Heart right ventricle (tissue), 16 donors: ENCODE measurements at regions not wholly inside any gene's neighbourhood (a gene's known extent, or its start where the extent isn't known, plus 50 kb on each side); places are given as distances from the start of the nearest gene placed in this dataset.

Source experiments
- ATAC-seq, 8 donors: fragments of 200-7000 bp; cut with Tn5 transposase; one replicate each; pipeline ENCODE4 v1.9.1; 2020; ENCODE audit warnings: mild to moderate bottlenecking in 8 of 8, moderate library complexity in 8 of 8, moderate number of reproducible peaks in 1 of 8
- DNase-seq, 2 donors: peaks; one replicate each; pipeline ENCODE4 v3.0.0-alpha.2; 2020
- H3K27ac ChIP-seq, 10 donors: fragments of 200-600 bp; sonication (generic) in 2 of 10; one replicate each; pipeline versions ENCODE4 v1.5.0 to v1.8.0; 2020 to 2022; ENCODE audit warnings: mild to moderate bottlenecking in 3 of 10
- H3K27me3 ChIP-seq, 7 donors: fragments of 200-600 bp; one replicate each; pipeline ENCODE4 v1.8.0; 2021 to 2022; ENCODE audit warnings: mild to moderate bottlenecking in 2 of 7
- H3K36me3 ChIP-seq, 9 donors: fragments of 200-600 bp; sonication (generic) in 1 of 9; one replicate each; pipeline versions ENCODE4 v1.5.0 to v1.8.0; 2020 to 2022; ENCODE audit warnings: mild to moderate bottlenecking in 2 of 9
- H3K4me1 ChIP-seq, 9 donors: fragments of 200-600 bp; sonication (generic) in 1 of 9; one replicate each; pipeline versions ENCODE4 v1.5.0 to v1.8.0; 2020 to 2022; ENCODE audit warnings: mild to moderate bottlenecking in 4 of 9
- H3K4me3 ChIP-seq, 10 donors: fragments of 200-600 bp; sonication (generic) in 2 of 10; one replicate each; pipeline versions ENCODE4 v1.5.0 to v1.8.0; 2020 to 2022; ENCODE audit warnings: mild to moderate bottlenecking in 7 of 10, moderate library complexity in 2 of 10
- H3K9me3 ChIP-seq, 11 donors: fragments of 200-600 bp in 10 of 11; sonication (generic) in 2 of 11; one replicate each; pipeline versions ENCODE4 v1.5.0 to v1.8.0; 2013 to 2022; ENCODE audit warnings: mild to moderate bottlenecking in 2 of 11, control low read depth in 1 of 11, moderate library complexity in 1 of 11
- CTCF ChIP-seq, 9 donors: fragments of 200-600 bp; sonication (generic) in 2 of 9; IDR thresholded peaks; one replicate each; pipeline versions ENCODE4 v1.5.0 to v1.8.0; 2021 to 2022; ENCODE audit warnings: antibody characterized with exemption in 9 of 9, mild to moderate bottlenecking in 5 of 9, moderate library complexity in 1 of 9
- WGBS, 2 donors: extraction: QIAGEN DNeasy Blood & Tissue Kit; methylation state at CpG; one replicate each; pipeline ENCODE4 v1.1.7; 2013; ENCODE audit warnings: inconsistent platforms in 1 of 2; 5-methylcytosine and 5-hydroxymethylcytosine counted together
- intact Hi-C, 10 donors: fragments of 100-400 bp; cut with DNase I; formaldehyde crosslinking; loops; one replicate each; pipeline versions ENCODE4 v1.11.1 to v1.14.2; 2022
- donor health status: Arrhythmogenic right ventricular cardiomyopathy.
- donor health status: ischemic (EF 13 %, LVEDD 7.1; RV severe dilation, severe dysfunction).
- donor health status: healthy with polysubstance abuse.
- donor health status: DM: no; HTN: yes; CAD: no.
- donor health status: DM: no; HTN: no; CAD: no.
- donor health status: ischemic (EF 25% LVEDD 6.9; RV normal size, moderate dysfunction).
- donor health status: ischemic (EF 25% LVEDD 5.7; RV mildly dilated, moderate dysfunction).
- donor health status: healthy.
- donor health status: DM: yes; HTN: yes; CAD: no.
- donor health status: Ischemic cardiomyopathy.
- donor health status: ischemic (EF 35%, LVEDD 5.7; RV mildly dilated, moderate dysfunction).
- donor health status: nonischemic (EF 11% LVEDD 7.7; RV severe dilation, severe dysfunction).
- donor health status: DM: yes; HTN: yes; CAD: no.
- donor health status: PGD.
- donor health status: ischemic (EF 29% LVEDD 5.4; RV normal size, mild dysfunction).
- donor health status: nonischemic (EF 23%, LVEDD 6.1; RV moderate dilation, normal function).

GRCh38 chr4:58688568-58688967 lies 1578.4 kb upstream of the IGFBP7 start:
- 31 to 38% methylated on average over 1 of the region's 1 CpG for WGBS, 2 donors
- Histone ChIP-seq H3K36me3 (no peaks in the 10 kb centered on the region), H3K4me1 (no peaks in the 10 kb centered on the region), H3K4me3 (no peak overlapping the region), H3K27me3 (no peaks in the 10 kb centered on the region), H3K27ac (no peak overlapping the region), H3K9me3 (no peaks in the 10 kb centered on the region)
- TF ChIP-seq CTCF (IDR thresholded peaks at IDR 0.05), result no peak
- no peak for ATAC-seq
- no peak for DNase-seq
- intact Hi-C loops, result no loop called here

GRCh38 chr4:58679886-58680285 lies 1569.7 kb upstream of the IGFBP7 start:
- no peaks in the 10 kb centered on the region for H3K36me3 ChIP-seq
- no peak for ATAC-seq
- 77 to 85% methylated on average over 1 of the region's 1 CpG for WGBS, 2 donors
- H3K4me3 ChIP-seq, result no peak overlapping the region
- no peaks in the 10 kb centered on the region for H3K27me3 ChIP-seq
- no peak overlapping the region for H3K27ac ChIP-seq
- TF ChIP-seq CTCF (IDR thresholded peaks at IDR 0.05), result no peak
- intact Hi-C loops, result no loop called here
- no peaks in the 10 kb centered on the region for H3K4me1 ChIP-seq
- H3K9me3 ChIP-seq, result peaks cover 0 to 3% (median 0%) of the 10 kb centered on the region in 11 donors
- no peak for DNase-seq

GRCh38 chr4:58679051-58679450 lies 1568.9 kb upstream of the IGFBP7 start:
- intact Hi-C loops, result no loop called here
- no peaks in the 10 kb centered on the region for H3K4me1 ChIP-seq
- no peak overlapping the region for H3K4me3 ChIP-seq

GRCh38 chr4:58669783-58670182 lies 1559.6 kb upstream of the IGFBP7 start:
- Histone ChIP-seq H3K4me3 (no peak overlapping the region), H3K36me3 (no peaks in the 10 kb centered on the region), H3K27ac (no peak overlapping the region), H3K9me3 (peaks cover 0 to 21% (median 0%) of the 10 kb centered on the region in 11 donors), H3K4me1 (no peaks in the 10 kb centered on the region), H3K27me3 (no peaks in the 10 kb centered on the region)
- intact Hi-C loops, result no loop called here
- DNase-seq (no peak), ATAC-seq (no peak)
- TF ChIP-seq CTCF (IDR thresholded peaks at IDR 0.05), result no peak

More at GRCh38 chr4:58679051-58679450, 1568.9 kb upstream of the IGFBP7 start:
- TF ChIP-seq CTCF (IDR thresholded peaks at IDR 0.05), result no peak
- H3K36me3 ChIP-seq, result no peaks in the 10 kb centered on the region
- no peaks in the 10 kb centered on the region for H3K27me3 ChIP-seq
- ATAC-seq (no peak), DNase-seq (no peak)
- H3K9me3 ChIP-seq, result peaks cover 0 to 10% (median 0%) of the 10 kb centered on the region in 11 donors
- H3K27ac ChIP-seq, result no peak overlapping the region
- 62 to 72% methylated on average over 2 of the region's 2 CpGs for WGBS, 2 donors

GRCh38 chr4:58665649-58666048 lies 1555.5 kb upstream of the IGFBP7 start:
- intact Hi-C loops, result no loop called here
- H3K27me3 ChIP-seq, result no peaks in the 10 kb centered on the region
- no peaks in the 10 kb centered on the region for H3K36me3 ChIP-seq
- no peak for ATAC-seq
- H3K9me3 ChIP-seq, result peaks cover 0 to 17% (median 0%) of the 10 kb centered on the region in 11 donors
- H3K4me1 ChIP-seq, result no peaks in the 10 kb centered on the region
- TF ChIP-seq CTCF (IDR thresholded peaks at IDR 0.05), result no peak
- WGBS, 2 donors, result 82 to 87% methylated on average over 3 of the region's 3 CpGs
- H3K27ac ChIP-seq, result no peak overlapping the region
- DNase-seq, result no peak
- H3K4me3 ChIP-seq, result no peak overlapping the region
